Fibroblast of the aortic adventitia (primary cell): ENCODE measurements at regions not wholly inside any gene's neighbourhood (a gene's known extent, or its start where the extent isn't known, plus 50 kb on each side); places are given as distances from the start of the nearest gene placed in this dataset.
"Not testable (repeated sequence)": the region's sequence is repeated elsewhere in the genome, so short reads cannot be mapped to it uniquely, and the experiment has no call there.

Source experiments
- DNase-seq: peaks from one replicate; pipeline ENCODE4 v3.0.0-alpha.2; 2010; ENCODE audit warnings: low read depth
- H3K4me3 ChIP-seq: 2 replicates; pipeline ENCODE4 v1.5.1; 2011; ENCODE audit warnings: low read depth, mild to moderate bottlenecking, control low read depth, low read length, moderate library complexity
- CTCF ChIP-seq: IDR thresholded peaks from 2 replicates; pipeline ENCODE4 v1.5.1; 2011; ENCODE audit warnings: mild to moderate bottlenecking, low read length, control low read depth, inconsistent platforms; ENCODE audit not compliant: insufficient read depth

DNA sequence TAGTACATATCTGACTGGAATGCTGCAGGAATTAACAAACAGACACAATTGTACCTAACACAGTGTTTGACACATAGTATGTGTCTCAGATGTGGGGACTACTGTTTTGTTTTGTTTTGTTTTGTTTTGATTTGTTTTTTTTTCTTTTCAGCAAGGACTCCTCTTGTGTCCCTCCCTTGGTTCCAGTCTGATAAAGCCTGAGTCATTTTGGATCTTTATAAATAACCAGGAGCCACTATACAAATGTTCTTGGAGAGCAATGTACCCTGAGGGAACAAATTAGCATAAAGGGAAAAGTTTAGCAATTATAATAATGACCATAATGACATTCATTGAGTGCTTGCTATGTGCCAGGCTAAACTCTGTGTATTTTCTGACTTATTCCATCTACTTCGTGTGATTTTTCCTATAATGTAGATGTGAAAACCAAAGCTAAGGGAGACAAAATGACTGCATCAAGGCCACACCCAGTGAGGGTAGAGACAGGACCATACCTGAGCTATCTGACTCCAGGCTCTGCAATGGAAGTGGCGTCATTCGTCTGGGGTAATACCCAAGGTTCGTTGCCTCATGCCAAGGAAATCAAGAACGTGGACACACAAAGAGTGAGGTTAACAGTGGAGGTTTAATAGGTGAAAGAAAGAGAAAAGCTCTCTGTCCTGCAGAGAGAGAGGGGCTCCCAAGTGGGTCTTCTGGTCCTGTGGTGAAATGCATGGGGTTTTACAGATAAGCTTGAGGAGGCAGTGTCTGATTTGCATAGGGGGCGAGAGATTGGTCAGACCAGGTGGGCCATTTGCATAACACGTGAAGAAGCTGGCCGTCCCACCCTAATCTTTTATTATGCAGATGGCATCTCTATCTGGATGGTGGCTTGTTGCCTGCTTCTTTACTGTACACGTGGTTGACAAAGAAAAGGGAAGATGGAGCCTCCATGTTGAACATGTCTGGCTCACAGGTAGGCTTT lies 285.5 kb upstream of the SFSWAP start:
- DNase-seq = no peak
- no peak overlapping the region for H3K4me3 ChIP-seq
- TF ChIP-seq CTCF = no peak

- DNase-seq = no peak
- TF ChIP-seq CTCF = no peak
- H3K4me3 ChIP-seq = no peak overlapping the region
Measured at GRCh38 chr12:131428091-131428685, 282.7 kb upstream of the SFSWAP start.

GRCh38 chr12:131429221-131429620 lies 281.7 kb upstream of the SFSWAP start:
- H3K4me3 ChIP-seq, DNase-seq: not testable (repeated sequence)

DNA sequence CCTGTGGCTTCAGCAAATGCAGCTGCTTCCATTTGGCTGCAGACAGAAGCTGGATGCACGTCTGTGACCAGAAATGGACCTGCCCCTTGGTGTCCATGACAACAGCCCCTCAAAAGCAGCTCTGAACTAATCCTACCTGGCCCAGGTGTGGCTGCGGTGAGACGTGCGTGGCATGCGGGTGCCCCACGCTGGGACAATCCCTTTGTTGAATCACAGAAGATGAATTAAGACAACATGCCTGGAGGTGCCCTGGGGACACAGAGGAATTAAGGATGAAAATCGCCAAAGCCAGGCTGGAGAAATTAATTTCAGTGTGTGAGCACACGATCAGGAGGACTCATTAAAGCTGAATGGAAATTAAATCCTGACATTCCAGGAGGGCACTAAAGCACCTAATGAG lies 281.2 kb upstream of the SFSWAP start:
- not testable (repeated sequence) for DNase-seq

GRCh38 chr12:131430158-131430742 lies 280.6 kb upstream of the SFSWAP start:
- TF ChIP-seq CTCF = no peak
- no peak overlapping the region for H3K4me3 ChIP-seq
- no peak for DNase-seq

More for the DNA sequence above, 281.2 kb upstream of the SFSWAP start:
- H3K4me3 ChIP-seq = not testable (repeated sequence)

- DNase-seq, H3K4me3 ChIP-seq: not testable (repeated sequence)
Measured at GRCh38 chr12:131431126-131431655, 279.7 kb upstream of the SFSWAP start.

GRCh38 chr12:131432532-131433260 lies 278.2 kb upstream of the SFSWAP start:
- TF ChIP-seq CTCF = no peak

More at GRCh38 chr12:131432532-131433260, 278.2 kb upstream of the SFSWAP start:
- no peak overlapping the region for H3K4me3 ChIP-seq
- no peak for DNase-seq
